Right atrium auricular region (tissue), 2 donors: ENCODE measurements at regions not wholly inside any gene's neighbourhood (a gene's known extent, or its start where the extent isn't known, plus 50 kb on each side); places are given as distances from the start of the nearest gene placed in this dataset.

Experiments used
- DNase-seq: peaks from one replicate; pipeline ENCODE4 v3.0.0-alpha.2; 2019; ENCODE audit warnings: low spot score
- H3K27ac ChIP-seq, 2 donors: fragments of 200-600 bp; sonication (generic); 1 replicate in 1 of 2; 2 replicates in 1 of 2; pipeline ENCODE4 v1.5.1; 2016 to 2019
- H3K27me3 ChIP-seq, 2 donors: fragments of 200-600 bp; sonication (generic); one replicate each; pipeline versions ENCODE4 v1.5.1 to v1.6.0; 2017 to 2019
- H3K36me3 ChIP-seq: fragments of 200-600 bp; sonication (generic); one replicate; pipeline ENCODE4 v1.5.1; 2016
- H3K4me1 ChIP-seq, 2 donors: fragments of 200-600 bp; sonication (generic); one replicate each; pipeline versions ENCODE4 v1.5.1 to v1.6.0; 2017 to 2019
- H3K4me3 ChIP-seq, 2 donors: fragments of 200-600 bp; sonication (generic); 1 replicate in 1 of 2; 2 replicates in 1 of 2; pipeline ENCODE4 v1.5.1; 2017 to 2019; ENCODE audit warnings: mild to moderate bottlenecking in 1 of 2, moderate library complexity in 1 of 2
- H3K9me3 ChIP-seq, 2 donors: fragments of 200-600 bp; sonication (generic); one replicate each; pipeline ENCODE4 v1.5.1; 2019
- CTCF ChIP-seq, 2 donors: fragments of 200-600 bp; sonication (generic); IDR thresholded peaks; one replicate each; pipeline ENCODE4 v1.5.1; 2019; ENCODE audit warnings: antibody characterized with exemption in 2 of 2

GRCh38 chr16:72680732-72681131 lies 367.2 kb downstream of the ZFHX3 start:
- no peak for TF ChIP-seq CTCF (IDR thresholded peaks at IDR 0.05)
- Histone ChIP-seq H3K36me3 (no peaks in the 10 kb centered on the region), H3K4me1 (no peaks in the 10 kb centered on the region), H3K27ac (no peak overlapping the region), H3K9me3 (no peaks in the 10 kb centered on the region), H3K27me3 (no peaks in the 10 kb centered on the region), H3K4me3 (no peak overlapping the region)
- DNase-seq: no peak

GRCh38 chr16:72679856-72680255 lies 368.1 kb downstream of the ZFHX3 start:
- TF ChIP-seq CTCF (IDR thresholded peaks at IDR 0.05): no peak
- H3K9me3 ChIP-seq: no peaks in the 10 kb centered on the region

DNA sequence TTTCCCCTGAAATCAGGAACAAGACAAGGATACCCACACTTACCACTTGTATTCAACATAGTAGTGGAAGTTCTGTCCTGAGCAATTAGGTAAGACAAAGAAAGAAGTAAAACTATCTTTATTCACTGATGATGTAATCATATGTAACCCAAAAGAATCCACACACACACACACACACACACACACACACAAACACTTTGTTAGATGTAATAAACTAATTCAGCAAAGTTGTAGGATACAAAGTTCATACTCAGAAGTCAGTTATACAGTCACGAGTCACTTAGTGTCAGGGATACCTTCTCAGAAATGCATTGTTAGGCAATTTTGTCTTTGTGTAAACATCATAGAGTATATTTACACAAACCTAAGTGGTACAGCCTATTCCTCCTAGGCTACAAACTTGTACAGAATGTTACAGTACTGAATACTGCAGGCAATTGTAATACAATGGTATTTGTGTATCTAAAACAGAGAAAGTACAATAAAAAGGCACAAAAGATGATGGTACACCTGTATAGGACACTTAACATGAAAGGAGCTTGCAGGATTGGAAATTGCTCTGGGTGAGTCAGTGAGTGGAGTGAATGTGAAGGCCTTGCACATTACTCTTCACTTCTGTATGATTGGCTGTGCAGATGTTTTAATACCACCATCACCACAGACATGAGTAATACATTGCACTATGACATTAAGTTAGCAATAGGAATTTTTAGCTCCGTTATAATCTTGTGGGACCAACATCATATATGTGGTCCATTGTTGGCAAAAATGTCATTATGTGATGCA lies 370.1 kb downstream of the ZFHX3 start:
- H3K4me1 ChIP-seq: no peaks in the 10 kb centered on the region
- peaks cover 4 to 9% of the 10 kb centered on the region in 2 donors for H3K9me3 ChIP-seq
- no peak for TF ChIP-seq CTCF (IDR thresholded peaks at IDR 0.05)
- no peak overlapping the region for H3K27ac ChIP-seq
- H3K27me3 ChIP-seq: no peaks in the 10 kb centered on the region
- DNase-seq: no peak
- H3K4me3 ChIP-seq: no peak overlapping the region
- no peaks in the 10 kb centered on the region for H3K36me3 ChIP-seq

More at GRCh38 chr16:72679856-72680255, 368.1 kb downstream of the ZFHX3 start:
- Histone ChIP-seq H3K36me3 (no peaks in the 10 kb centered on the region), H3K4me3 (no peak overlapping the region), H3K27ac (no peak overlapping the region), H3K27me3 (no peaks in the 10 kb centered on the region), H3K4me1 (no peaks in the 10 kb centered on the region)
- no peak for DNase-seq

- no peaks in the 10 kb centered on the region for H3K27me3 ChIP-seq
- H3K9me3 ChIP-seq: peaks cover 8 to 14% of the 10 kb centered on the region in 2 donors
- no peaks in the 10 kb centered on the region for H3K36me3 ChIP-seq
- no peak for TF ChIP-seq CTCF (IDR thresholded peaks at IDR 0.05)
- DNase-seq: no peak
- no peaks in the 10 kb centered on the region for H3K4me1 ChIP-seq
- H3K4me3 ChIP-seq: no peak overlapping the region
- H3K27ac ChIP-seq: no peak overlapping the region
Observed at GRCh38 chr16:72673118-72673517, 374.8 kb downstream of the ZFHX3 start.

DNA sequence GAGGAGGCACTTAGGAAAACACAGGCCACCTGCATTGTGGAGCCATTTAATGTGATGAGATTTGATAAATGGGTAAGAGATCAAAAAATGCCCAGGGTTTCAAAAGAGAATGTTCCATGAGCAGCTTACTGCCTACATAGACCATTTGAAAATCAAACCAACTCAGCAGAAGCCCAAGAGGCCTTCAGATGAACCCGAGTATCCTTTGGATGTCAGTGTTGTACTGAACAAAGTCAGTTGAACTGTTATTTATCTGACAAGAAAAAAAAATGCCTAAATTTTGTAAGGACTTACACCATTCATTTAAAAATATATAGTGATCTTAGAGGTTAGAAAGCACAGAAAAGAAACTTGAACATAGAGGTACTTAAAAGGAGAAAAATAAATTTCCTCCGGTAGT lies 381.7 kb downstream of the ZFHX3 start:
- Histone ChIP-seq H3K27ac (no peak overlapping the region), H3K9me3 (no peaks in the 10 kb centered on the region), H3K4me3 (no peak overlapping the region), H3K4me1 (peaks cover 0 to 16% of the 10 kb centered on the region in 2 donors), H3K27me3 (no peaks in the 10 kb centered on the region), H3K36me3 (no peaks in the 10 kb centered on the region)
- no peak for TF ChIP-seq CTCF (IDR thresholded peaks at IDR 0.05)
- no peak for DNase-seq

DNA sequence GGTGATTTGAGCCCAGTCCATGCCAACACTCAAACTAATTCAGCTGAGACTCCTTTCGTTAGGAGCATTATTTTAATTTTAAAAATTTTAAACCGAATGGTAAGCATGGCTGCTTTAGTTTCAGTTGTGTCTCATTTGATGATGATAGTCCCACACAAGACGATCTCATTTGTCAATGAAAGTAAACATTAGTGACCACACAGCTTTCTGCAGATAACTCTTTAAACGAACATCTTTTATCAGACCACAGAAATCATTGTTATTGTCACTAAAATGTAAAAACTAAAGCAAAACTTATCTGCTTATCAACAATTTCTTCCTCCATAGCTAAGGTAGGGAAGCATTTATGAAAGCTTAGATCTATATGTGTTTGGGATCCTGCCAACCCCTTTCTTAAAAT lies 382.2 kb downstream of the ZFHX3 start:
- peaks cover 0 to 16% of the 10 kb centered on the region in 2 donors for H3K4me1 ChIP-seq
- no peak for DNase-seq
- H3K9me3 ChIP-seq: no peaks in the 10 kb centered on the region
- H3K36me3 ChIP-seq: no peaks in the 10 kb centered on the region
- peak overlapping the region; percentile 60 to 83 for H3K4me3 ChIP-seq
- H3K27ac ChIP-seq: no peak overlapping the region
- no peaks in the 10 kb centered on the region for H3K27me3 ChIP-seq
- TF ChIP-seq CTCF (IDR thresholded peaks at IDR 0.05): no peak
